ENCODE measurements at regions not wholly inside any gene's neighbourhood (a gene's known extent, or its start where the extent isn't known, plus 50 kb on each side); places are given as distances from the start of the nearest gene placed in this dataset.

GRCh38 chr6:141451181-141451510 is 681.6 kb upstream of the GJE1 start:
- Histone ChIP-seq H3K4me1 (no peaks in the 10 kb centered on the region), H3K9me3 (no peaks in the 10 kb centered on the region), H3K36me3 (no peaks in the 10 kb centered on the region), H3K4me3 (no peak overlapping the region), H3K27me3 (no peaks in the 10 kb centered on the region), H3K27ac (no peak overlapping the region)
- TF ChIP-seq POLR2AphosphoS5 (IDR thresholded peaks at IDR 0.05) (no peak), POLR2A (IDR thresholded peaks at IDR 0.05) (no peak), EP300 (IDR thresholded peaks at IDR 0.05) (no peak)
- TF ChIP-seq, protein P1, sequence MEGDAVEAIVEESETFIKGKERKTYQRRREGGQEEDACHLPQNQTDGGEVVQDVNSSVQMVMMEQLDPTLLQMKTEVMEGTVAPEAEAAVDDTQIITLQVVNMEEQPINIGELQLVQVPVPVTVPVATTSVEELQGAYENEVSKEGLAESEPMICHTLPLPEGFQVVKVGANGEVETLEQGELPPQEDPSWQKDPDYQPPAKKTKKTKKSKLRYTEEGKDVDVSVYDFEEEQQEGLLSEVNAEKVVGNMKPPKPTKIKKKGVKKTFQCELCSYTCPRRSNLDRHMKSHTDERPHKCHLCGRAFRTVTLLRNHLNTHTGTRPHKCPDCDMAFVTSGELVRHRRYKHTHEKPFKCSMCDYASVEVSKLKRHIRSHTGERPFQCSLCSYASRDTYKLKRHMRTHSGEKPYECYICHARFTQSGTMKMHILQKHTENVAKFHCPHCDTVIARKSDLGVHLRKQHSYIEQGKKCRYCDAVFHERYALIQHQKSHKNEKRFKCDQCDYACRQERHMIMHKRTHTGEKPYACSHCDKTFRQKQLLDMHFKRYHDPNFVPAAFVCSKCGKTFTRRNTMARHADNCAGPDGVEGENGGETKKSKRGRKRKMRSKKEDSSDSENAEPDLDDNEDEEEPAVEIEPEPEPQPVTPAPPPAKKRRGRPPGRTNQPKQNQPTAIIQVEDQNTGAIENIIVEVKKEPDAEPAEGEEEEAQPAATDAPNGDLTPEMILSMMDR (IDR thresholded peaks at IDR 0.05) = no peak
- DNase-seq (ENCODE audit: low spot score in 2 of 2) = no peak

- TF ChIP-seq POLR2A (IDR thresholded peaks at IDR 0.05) = no peak
- TF ChIP-seq, protein P1 (IDR thresholded peaks at IDR 0.05) = no peak
- TF ChIP-seq EP300 (IDR thresholded peaks at IDR 0.05) = no peak
- TF ChIP-seq POLR2AphosphoS5 (IDR thresholded peaks at IDR 0.05) = no peak
- H3K4me1 ChIP-seq = no peaks in the 10 kb centered on the region
- 75% methylated on average over 3 of the region's 3 CpGs for WGBS
- no peak overlapping the region for H3K4me3 ChIP-seq
- no peaks in the 10 kb centered on the region for H3K36me3 ChIP-seq
- no peaks in the 10 kb centered on the region for H3K27me3 ChIP-seq
- DNase-seq (ENCODE audit: low spot score in 2 of 2) = no peak
- no peak overlapping the region for H3K27ac ChIP-seq
- H3K9me3 ChIP-seq = no peaks in the 10 kb centered on the region
Measured at GRCh38 chr6:141445928-141446628, 686.6 kb upstream of the GJE1 start.

GRCh38 chr6:141443668-141444289 is 688.9 kb upstream of the GJE1 start:
- WGBS = 83% methylated on average over 1 of the region's 1 CpG
- Histone ChIP-seq H3K4me1 (no peaks in the 10 kb centered on the region), H3K27me3 (no peaks in the 10 kb centered on the region), H3K36me3 (no peaks in the 10 kb centered on the region), H3K4me3 (no peak overlapping the region), H3K9me3 (peaks cover 3% of the 10 kb centered on the region), H3K27ac (no peak overlapping the region)
- no peak for DNase-seq (ENCODE audit: low spot score in 2 of 2)
- no peak for TF ChIP-seq EP300 (IDR thresholded peaks at IDR 0.05)

- peaks cover 3% of the 10 kb centered on the region for H3K9me3 ChIP-seq
- H3K27ac ChIP-seq = no peak overlapping the region
- H3K4me1 ChIP-seq = no peaks in the 10 kb centered on the region
- no peak for DNase-seq (ENCODE audit: low spot score in 2 of 2)
- no peaks in the 10 kb centered on the region for H3K36me3 ChIP-seq
- H3K4me3 ChIP-seq = no peak overlapping the region
- TF ChIP-seq EP300 (IDR thresholded peaks at IDR 0.05) (no peak), POLR2A (IDR thresholded peaks at IDR 0.05) (no peak), POLR2AphosphoS5 (IDR thresholded peaks at IDR 0.05) (no peak)
- TF ChIP-seq, protein P1 (IDR thresholded peaks at IDR 0.05) = no peak
- WGBS = 78% methylated on average over 2 of the region's 2 CpGs
- no peaks in the 10 kb centered on the region for H3K27me3 ChIP-seq
Measured at GRCh38 chr6:141443032-141443431, 689.7 kb upstream of the GJE1 start.

- H3K9me3 ChIP-seq = peaks cover 3% of the 10 kb centered on the region
- no peak overlapping the region for H3K27ac ChIP-seq
- H3K27me3 ChIP-seq = no peaks in the 10 kb centered on the region
- no peak for DNase-seq (ENCODE audit: low spot score in 2 of 2)
- TF ChIP-seq POLR2A (IDR thresholded peaks at IDR 0.05) (no peak), POLR2AphosphoS5 (IDR thresholded peaks at IDR 0.05) (no peak), EP300 (IDR thresholded peaks at IDR 0.05) (no peak)
- TF ChIP-seq, protein P1 (IDR thresholded peaks at IDR 0.05) = no peak
- H3K4me1 ChIP-seq = no peaks in the 10 kb centered on the region
- no peaks in the 10 kb centered on the region for H3K36me3 ChIP-seq
- no peak overlapping the region for H3K4me3 ChIP-seq
Measured at GRCh38 chr6:141439513-141439912, 693.2 kb upstream of the GJE1 start.
